Parathyroid adenoma (tissue), 2 donors: ENCODE measurements at regions not wholly inside any gene's neighbourhood (a gene's known extent, or its start where the extent isn't known, plus 50 kb on each side); places are given as distances from the start of the nearest gene placed in this dataset.

Experiments
- H2AFZ ChIP-seq: fragments of 300-600 bp; sonication (generic); one replicate; pipeline ENCODE4 v1.7.0; 2017; ENCODE audit warnings: antibody characterized with exemption, mild to moderate bottlenecking
- H3K27ac ChIP-seq: fragments of 300-600 bp; sonication (generic); one replicate; pipeline ENCODE4 v1.7.0; 2017
- H3K27me3 ChIP-seq: fragments of 300-600 bp; sonication (generic); one replicate; pipeline ENCODE4 v1.7.0; 2017; ENCODE audit warnings: low read length; ENCODE audit not compliant: control insufficient read depth, insufficient read depth
- H3K36me3 ChIP-seq: fragments of 300-600 bp; sonication (generic); one replicate; pipeline ENCODE4 v1.7.0; 2017; ENCODE audit warnings: low read length; ENCODE audit not compliant: control insufficient read depth, insufficient read depth
- H3K4me1 ChIP-seq: fragments of 300-600 bp; sonication (generic); one replicate; pipeline ENCODE4 v1.7.0; 2017; ENCODE audit warnings: control low read depth
- H3K4me2 ChIP-seq: fragments of 300-600 bp; sonication (generic); one replicate; pipeline ENCODE4 v1.7.0; 2017; ENCODE audit warnings: low read length
- H3K4me3 ChIP-seq: fragments of 300-600 bp; sonication (generic); one replicate; pipeline ENCODE4 v1.7.0; 2017; ENCODE audit warnings: low read depth, low read length
- H3K79me2 ChIP-seq: fragments of 300-600 bp; sonication (generic); one replicate; pipeline ENCODE4 v1.7.0; 2017; ENCODE audit warnings: control low read depth
- H3K9ac ChIP-seq: fragments of 300-600 bp; sonication (generic); one replicate; pipeline ENCODE4 v1.7.0; 2017; ENCODE audit warnings: mild to moderate bottlenecking
- H3K9me3 ChIP-seq: fragments of 300-600 bp; sonication (generic); one replicate; pipeline ENCODE4 v1.7.0; 2017; ENCODE audit warnings: low read length; ENCODE audit not compliant: control insufficient read depth
- TF ChIP-seq, protein P1 (sequence below): fragments of 300-600 bp; sonication (generic); IDR thresholded peaks from one replicate; pipeline ENCODE4 v1.7.0; 2017; ENCODE audit warnings: antibody characterized with exemption, mild to moderate bottlenecking
- donor health status: primary hyperparathyroidism.

DNA sequence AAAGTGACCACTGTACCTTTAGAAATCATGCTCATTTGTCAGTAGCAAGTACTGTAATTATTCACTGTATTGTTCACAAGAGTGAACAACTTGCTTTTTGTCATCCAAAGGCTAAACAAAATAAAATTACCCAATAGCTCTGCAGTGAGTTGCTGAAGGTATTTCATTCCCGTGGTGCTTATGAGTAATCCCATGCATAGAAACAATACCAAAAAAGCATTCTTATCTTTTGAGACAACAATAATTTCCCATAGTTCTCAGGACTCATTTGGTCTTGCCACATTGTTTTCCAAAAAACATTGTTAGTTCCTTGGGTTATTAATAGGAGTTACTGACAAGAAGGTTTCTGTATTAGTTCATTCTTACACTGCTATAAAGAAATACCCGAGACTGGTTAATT lies 503.2 kb upstream of the FAM98A start:
- H3K9ac ChIP-seq, result no peak overlapping the region
- H3K36me3 ChIP-seq, result no peaks in the 10 kb centered on the region
- H3K4me2 ChIP-seq, result no peak overlapping the region

DNA sequence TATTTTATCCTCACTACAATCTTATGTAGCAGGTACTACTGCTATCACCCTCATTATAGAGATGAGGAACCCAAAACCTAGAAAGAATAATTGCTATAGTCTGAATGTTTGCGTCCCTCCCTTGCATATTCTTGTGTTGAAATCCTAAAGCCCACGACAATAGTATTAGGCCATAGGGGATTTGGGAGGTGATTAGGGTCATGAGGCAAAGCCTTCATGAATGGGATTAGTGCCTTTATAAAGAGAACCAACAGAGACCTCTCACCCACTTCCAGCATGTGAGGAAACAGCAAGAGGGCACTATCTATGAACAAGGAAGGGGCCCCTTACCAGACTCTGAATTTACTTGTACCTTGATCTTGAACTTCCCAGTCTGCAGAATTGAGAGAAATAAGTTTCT lies 500.3 kb upstream of the FAM98A start:
- H3K4me2 ChIP-seq, result no peak overlapping the region

More for the DNA sequence above, 503.2 kb upstream of the FAM98A start:
- no peaks in the 10 kb centered on the region for H3K27me3 ChIP-seq
- no peak overlapping the region for H3K27ac ChIP-seq
- H3K4me1 ChIP-seq, result no peaks in the 10 kb centered on the region
- H3K9me3 ChIP-seq, result no peaks in the 10 kb centered on the region
- TF ChIP-seq, protein P1, sequence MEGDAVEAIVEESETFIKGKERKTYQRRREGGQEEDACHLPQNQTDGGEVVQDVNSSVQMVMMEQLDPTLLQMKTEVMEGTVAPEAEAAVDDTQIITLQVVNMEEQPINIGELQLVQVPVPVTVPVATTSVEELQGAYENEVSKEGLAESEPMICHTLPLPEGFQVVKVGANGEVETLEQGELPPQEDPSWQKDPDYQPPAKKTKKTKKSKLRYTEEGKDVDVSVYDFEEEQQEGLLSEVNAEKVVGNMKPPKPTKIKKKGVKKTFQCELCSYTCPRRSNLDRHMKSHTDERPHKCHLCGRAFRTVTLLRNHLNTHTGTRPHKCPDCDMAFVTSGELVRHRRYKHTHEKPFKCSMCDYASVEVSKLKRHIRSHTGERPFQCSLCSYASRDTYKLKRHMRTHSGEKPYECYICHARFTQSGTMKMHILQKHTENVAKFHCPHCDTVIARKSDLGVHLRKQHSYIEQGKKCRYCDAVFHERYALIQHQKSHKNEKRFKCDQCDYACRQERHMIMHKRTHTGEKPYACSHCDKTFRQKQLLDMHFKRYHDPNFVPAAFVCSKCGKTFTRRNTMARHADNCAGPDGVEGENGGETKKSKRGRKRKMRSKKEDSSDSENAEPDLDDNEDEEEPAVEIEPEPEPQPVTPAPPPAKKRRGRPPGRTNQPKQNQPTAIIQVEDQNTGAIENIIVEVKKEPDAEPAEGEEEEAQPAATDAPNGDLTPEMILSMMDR, result no peak
- H3K79me2 ChIP-seq, result no peaks in the 10 kb centered on the region
- H2AFZ ChIP-seq, result no peak overlapping the region
- H3K4me3 ChIP-seq, result no peak overlapping the region

DNA sequence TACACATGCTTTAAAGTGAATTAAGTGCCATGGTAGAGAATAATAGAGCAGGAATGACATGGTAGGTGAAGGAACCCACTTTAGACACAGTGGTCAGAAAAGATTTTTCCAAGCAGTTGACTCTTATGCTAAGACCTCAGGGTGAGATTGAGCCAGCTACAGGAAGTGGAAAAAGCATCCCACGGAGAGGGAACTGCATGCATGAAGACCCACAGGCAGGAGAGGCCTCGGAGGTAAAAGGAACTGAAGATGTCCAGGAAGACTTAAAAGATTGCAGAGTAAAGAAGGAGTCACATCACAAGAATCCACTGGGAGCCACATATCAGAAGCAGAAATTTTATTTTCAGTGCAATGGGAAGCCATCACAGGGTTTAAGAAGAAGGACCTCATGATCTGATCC lies 499.2 kb upstream of the FAM98A start:
- TF ChIP-seq, protein P1, result no peak
- Histone ChIP-seq H3K4me3 (no peak overlapping the region), H3K27ac (no peak overlapping the region), H3K4me1 (no peaks in the 10 kb centered on the region), H3K27me3 (no peaks in the 10 kb centered on the region), H3K4me2 (no peak overlapping the region), H3K79me2 (no peaks in the 10 kb centered on the region), H3K9me3 (no peaks in the 10 kb centered on the region), H3K36me3 (no peaks in the 10 kb centered on the region), H3K9ac (no peak overlapping the region), H2AFZ (no peak overlapping the region)

More for the DNA sequence above, 500.3 kb upstream of the FAM98A start:
- Histone ChIP-seq H3K79me2 (no peaks in the 10 kb centered on the region), H3K27me3 (no peaks in the 10 kb centered on the region), H3K27ac (no peak overlapping the region), H3K4me1 (no peaks in the 10 kb centered on the region), H3K4me3 (no peak overlapping the region), H3K36me3 (no peaks in the 10 kb centered on the region), H3K9me3 (no peaks in the 10 kb centered on the region), H3K9ac (no peak overlapping the region), H2AFZ (no peak overlapping the region)
- TF ChIP-seq, protein P1, result no peak

DNA sequence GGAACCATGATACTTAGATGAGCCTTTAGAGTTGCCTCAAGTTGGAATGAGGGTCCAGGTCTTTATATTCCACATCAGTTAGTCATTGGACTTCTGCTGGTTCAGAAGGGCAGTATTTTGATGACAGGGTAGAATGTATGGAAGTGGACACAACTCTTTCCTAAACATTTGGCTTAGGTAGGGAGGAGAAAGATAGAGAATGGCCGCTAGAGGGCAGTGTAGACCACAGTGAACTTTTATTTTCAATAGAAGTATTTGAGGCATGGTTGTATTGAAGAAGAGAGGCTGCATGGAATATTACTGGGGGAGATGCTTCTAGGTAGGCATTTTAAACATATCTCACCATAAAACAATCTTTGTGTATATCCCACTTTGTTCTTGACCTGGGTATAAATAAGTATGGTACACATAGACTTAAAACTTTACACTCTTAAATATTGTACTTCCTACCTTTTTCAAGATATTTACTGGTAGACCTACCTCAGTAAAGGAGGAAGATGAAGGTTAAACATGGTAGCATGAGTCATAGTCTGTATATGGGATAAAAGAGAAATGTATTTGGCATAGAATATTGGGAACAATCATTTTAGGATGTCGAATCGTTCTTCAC lies 497.6 kb upstream of the FAM98A start:
- Histone ChIP-seq H3K27ac (no peak overlapping the region), H3K9me3 (no peaks in the 10 kb centered on the region), H3K36me3 (no peaks in the 10 kb centered on the region), H3K79me2 (no peaks in the 10 kb centered on the region), H3K4me2 (no peak overlapping the region), H3K27me3 (no peaks in the 10 kb centered on the region), H3K9ac (no peak overlapping the region), H2AFZ (no peak overlapping the region), H3K4me3 (no peak overlapping the region), H3K4me1 (no peaks in the 10 kb centered on the region)
- TF ChIP-seq, protein P1, result peak; percentile 72

DNA sequence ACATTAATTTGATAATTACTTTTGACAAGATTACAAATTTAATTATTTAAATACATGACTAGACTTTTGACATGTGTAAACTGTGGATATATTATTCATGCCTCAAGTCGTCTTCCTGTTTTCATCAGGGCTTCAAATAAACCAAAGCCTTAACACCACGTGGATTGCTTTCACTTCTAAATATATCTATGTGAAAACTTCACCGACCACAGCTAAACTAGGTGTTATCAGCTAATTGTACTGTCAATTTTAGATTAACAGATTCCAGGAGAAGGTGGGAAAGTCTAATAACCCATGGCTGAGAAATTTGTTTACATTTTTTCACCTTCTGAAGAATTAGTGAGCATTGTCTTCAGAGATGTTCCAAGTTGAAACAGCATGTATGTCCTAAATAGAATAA lies 494.7 kb upstream of the FAM98A start:
- Histone ChIP-seq H3K4me3 (no peak overlapping the region), H3K9me3 (no peaks in the 10 kb centered on the region), H3K9ac (no peak overlapping the region), H3K36me3 (no peaks in the 10 kb centered on the region), H3K4me2 (no peak overlapping the region), H3K27me3 (no peaks in the 10 kb centered on the region), H3K79me2 (no peaks in the 10 kb centered on the region), H3K4me1 (no peaks in the 10 kb centered on the region), H3K27ac (no peak overlapping the region), H2AFZ (peak overlapping the region; percentile 0)
- TF ChIP-seq, protein P1, result no peak
